ENCODE measurements at regions not wholly inside any gene's neighbourhood (a gene's known extent, or its start where the extent isn't known, plus 50 kb on each side); places are given as distances from the start of the nearest gene placed in this dataset.

- TF ChIP-seq EZH2 (IDR thresholded peaks at IDR 0.05; ENCODE audit: insufficient read depth, poor library complexity, severe bottlenecking) (no peak), EZH2phosphoT487 (IDR thresholded peaks at IDR 0.05; ENCODE audit: insufficient read depth, low read depth) (no peak)
- no peaks in the 10 kb centered on the region for H3F3A ChIP-seq (ENCODE audit: insufficient read depth)
- H4K20me1 ChIP-seq (ENCODE audit: insufficient read depth) = no peaks in the 10 kb centered on the region
- H3K4me3 ChIP-seq = no peak overlapping the region
- 75 to 84% methylated on average over 6 of the region's 6 CpGs for WGBS, 2 experiments (ENCODE audit: low coverage in 1 of 2, low lambda C conversion rate in 2 of 2, missing lambda C conversion rate in 2 of 2)
- H3K79me2 ChIP-seq (ENCODE audit: insufficient read depth) = no peaks in the 10 kb centered on the region
- no peaks in the 10 kb centered on the region for H3K36me3 ChIP-seq (ENCODE audit: low read depth)
- in situ Hi-C loops (cut with MboI) = no loop called here
- DNase-seq = no peak
- H3K4me2 ChIP-seq (ENCODE audit: unreplicated experiment) = no peak overlapping the region
- H3K27me3 ChIP-seq (replicated peaks; ENCODE audit: insufficient read depth) = peaks cover 3% of the 10 kb centered on the region; the same call in 1 of the 2 replicates
- H3K9me3 ChIP-seq (ENCODE audit: low read depth) = no peaks in the 10 kb centered on the region
- no peak overlapping the region for H2AFZ ChIP-seq
- H3K27ac ChIP-seq = no peak overlapping the region
- H3K4me1 ChIP-seq (ENCODE audit: insufficient read depth) = no peaks in the 10 kb centered on the region
- no peaks in the 10 kb centered on the region for H3K9me2 ChIP-seq (ENCODE audit: insufficient read depth)
- no peak overlapping the region for H3K9ac ChIP-seq
Measured at GRCh38 chr6:149182262-149182661, 135.2 kb upstream of the TAB2 start.

GRCh38 chr6:149184523-149184922 is 133.0 kb upstream of the TAB2 start:
- no peaks in the 10 kb centered on the region for H3K79me2 ChIP-seq (ENCODE audit: insufficient read depth)
- no peaks in the 10 kb centered on the region for H4K20me1 ChIP-seq (ENCODE audit: insufficient read depth)
- peaks cover 12% of the 10 kb centered on the region for H3K27me3 ChIP-seq (replicated peaks; ENCODE audit: insufficient read depth)
- no peak overlapping the region for H3K4me2 ChIP-seq (ENCODE audit: unreplicated experiment)
- H3K9me2 ChIP-seq (ENCODE audit: insufficient read depth) = no peaks in the 10 kb centered on the region
- TF ChIP-seq EZH2phosphoT487 (IDR thresholded peaks at IDR 0.05; ENCODE audit: insufficient read depth, low read depth) = no peak
- no peak for TF ChIP-seq EZH2 (IDR thresholded peaks at IDR 0.05; ENCODE audit: insufficient read depth, poor library complexity, severe bottlenecking)
- H3K9ac ChIP-seq = no peak overlapping the region
- WGBS, 2 experiments (ENCODE audit: low coverage in 1 of 2, low lambda C conversion rate in 2 of 2, missing lambda C conversion rate in 2 of 2) = 57 to 79% methylated on average over 2 of the region's 2 CpGs
- no peaks in the 10 kb centered on the region for H3K9me3 ChIP-seq (ENCODE audit: low read depth)
- no peak overlapping the region for H2AFZ ChIP-seq
- in situ Hi-C loops (cut with MboI) = no loop called here
- H3K27ac ChIP-seq = no peak overlapping the region
- H3K4me1 ChIP-seq (ENCODE audit: insufficient read depth) = no peaks in the 10 kb centered on the region
- H3K36me3 ChIP-seq (ENCODE audit: low read depth) = no peaks in the 10 kb centered on the region
- H3F3A ChIP-seq (ENCODE audit: insufficient read depth) = no peaks in the 10 kb centered on the region
- H3K4me3 ChIP-seq = no peak overlapping the region
- no peak for DNase-seq

DNA sequence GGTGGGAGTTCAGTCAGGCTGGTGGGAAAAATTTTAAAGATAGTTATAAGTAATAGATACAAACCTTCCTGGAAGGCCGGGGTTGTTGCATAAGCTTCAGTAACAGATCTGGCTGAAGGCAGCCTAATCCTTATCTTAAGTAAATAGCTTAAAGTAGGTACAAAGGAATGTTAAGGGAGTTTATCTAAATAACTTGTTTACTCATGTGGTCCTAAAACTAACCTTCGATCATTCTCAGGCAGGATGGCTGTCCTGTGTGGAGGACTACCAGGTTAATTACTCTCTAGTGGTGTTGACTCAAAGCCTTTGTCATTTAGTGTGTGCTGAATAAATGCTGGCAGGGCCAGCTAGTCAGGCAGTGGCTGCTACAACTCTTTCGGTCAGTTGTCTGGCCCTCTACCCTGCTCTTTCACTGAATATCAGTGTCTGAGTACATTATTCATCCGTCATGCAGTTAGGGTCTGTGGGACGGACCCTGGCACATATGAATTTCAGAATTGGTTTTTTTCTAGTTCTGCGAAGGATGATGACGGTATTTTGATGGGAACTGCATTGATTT is 131.6 kb upstream of the TAB2 start:
- Histone ChIP-seq H2AFZ (no peak overlapping the region), H3K27ac (no peak overlapping the region), H3K4me2 (ENCODE audit: unreplicated experiment) (no peak overlapping the region), H3K27me3 (replicated peaks; ENCODE audit: insufficient read depth) (peaks cover 12% of the 10 kb centered on the region), H4K20me1 (ENCODE audit: insufficient read depth) (no peaks in the 10 kb centered on the region), H3K9me2 (ENCODE audit: insufficient read depth) (no peaks in the 10 kb centered on the region), H3K4me3 (no peak overlapping the region), H3K4me1 (ENCODE audit: insufficient read depth) (no peaks in the 10 kb centered on the region), H3F3A (ENCODE audit: insufficient read depth) (no peaks in the 10 kb centered on the region), H3K9ac (no peak overlapping the region), H3K79me2 (ENCODE audit: insufficient read depth) (no peaks in the 10 kb centered on the region), H3K36me3 (ENCODE audit: low read depth) (no peaks in the 10 kb centered on the region), H3K9me3 (ENCODE audit: low read depth) (no peaks in the 10 kb centered on the region)
- WGBS, 2 experiments (ENCODE audit: low coverage in 1 of 2, low lambda C conversion rate in 2 of 2, missing lambda C conversion rate in 2 of 2) = 68 to 78% methylated on average over 7 of the region's 7 CpGs
- in situ Hi-C loops (cut with MboI) = no loop called here
- no peak for DNase-seq
- no peak for TF ChIP-seq EZH2phosphoT487 (IDR thresholded peaks at IDR 0.05; ENCODE audit: insufficient read depth, low read depth)
- no peak for TF ChIP-seq EZH2 (IDR thresholded peaks at IDR 0.05; ENCODE audit: insufficient read depth, poor library complexity, severe bottlenecking)

DNA sequence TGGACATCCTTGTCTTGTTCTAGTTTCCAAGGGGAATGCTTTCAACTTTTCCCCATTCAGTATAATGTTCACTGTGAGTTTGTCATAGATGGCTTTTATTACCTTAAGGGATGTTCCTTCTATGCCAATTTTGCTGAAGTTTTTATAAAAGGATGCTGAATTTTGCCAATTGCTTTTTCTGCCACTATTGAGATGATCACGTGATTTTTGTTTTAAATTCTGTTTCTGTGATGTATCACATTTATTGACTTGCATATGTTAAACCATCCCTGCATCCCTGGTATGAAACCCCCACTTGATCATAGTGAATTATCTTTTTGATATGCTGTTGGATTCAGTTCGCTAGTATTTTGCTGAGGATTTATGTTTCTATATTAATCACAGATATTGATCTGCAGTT is 130.6 kb upstream of the TAB2 start:
- Histone ChIP-seq H2AFZ (no peak overlapping the region), H3K27ac (no peak overlapping the region), H3K27me3 (replicated peaks; ENCODE audit: insufficient read depth) (peaks cover 16% of the 10 kb centered on the region), H3K4me1 (ENCODE audit: insufficient read depth) (no peaks in the 10 kb centered on the region), H3K9ac (no peak overlapping the region), H3K36me3 (ENCODE audit: low read depth) (no peaks in the 10 kb centered on the region), H3K79me2 (ENCODE audit: insufficient read depth) (no peaks in the 10 kb centered on the region), H3K9me2 (ENCODE audit: insufficient read depth) (no peaks in the 10 kb centered on the region), H3K4me3 (no peak overlapping the region), H4K20me1 (ENCODE audit: insufficient read depth) (no peaks in the 10 kb centered on the region), H3F3A (ENCODE audit: insufficient read depth) (no peaks in the 10 kb centered on the region), H3K4me2 (ENCODE audit: unreplicated experiment) (no peak overlapping the region), H3K9me3 (ENCODE audit: low read depth) (no peaks in the 10 kb centered on the region)
- WGBS, 2 experiments (ENCODE audit: low coverage in 1 of 2, low lambda C conversion rate in 2 of 2, missing lambda C conversion rate in 2 of 2) = 71 to 73% methylated on average over 2 of the region's 2 CpGs
- no peak for DNase-seq
- in situ Hi-C loops (cut with MboI) = no loop called here
- no peak for TF ChIP-seq EZH2 (IDR thresholded peaks at IDR 0.05; ENCODE audit: insufficient read depth, poor library complexity, severe bottlenecking)
- TF ChIP-seq EZH2phosphoT487 (IDR thresholded peaks at IDR 0.05; ENCODE audit: insufficient read depth, low read depth) = no peak

Data from GM23248 (cell line).